Esophagus (tissue), 2 donors: ENCODE measurements at regions not wholly inside any gene's neighbourhood (a gene's known extent, or its start where the extent isn't known, plus 50 kb on each side); places are given as distances from the start of the nearest gene placed in this dataset.

Experiments used
- H3K27ac ChIP-seq, 2 donors: one replicate each; pipeline ENCODE4 v1.5.1; 2013; ENCODE audit warnings: low read depth in 2 of 2, mild to moderate bottlenecking in 2 of 2, inconsistent platforms in 1 of 2, low read length in 1 of 2, moderate library complexity in 1 of 2
- H3K27me3 ChIP-seq, 2 donors: one replicate each; pipeline ENCODE4 v1.6.1; 2013; ENCODE audit warnings: low read length in 2 of 2, control low read depth in 1 of 2, mild to moderate bottlenecking in 1 of 2; ENCODE audit not compliant: insufficient read depth in 2 of 2, control insufficient read depth in 1 of 2
- H3K36me3 ChIP-seq, 2 donors: one replicate each; pipeline ENCODE4 v1.6.1; 2013; ENCODE audit warnings: low read length in 1 of 2; ENCODE audit not compliant: control insufficient read depth in 2 of 2, insufficient read depth in 2 of 2
- H3K4me1 ChIP-seq, 2 donors: one replicate each; pipeline ENCODE4 v1.6.1; 2013; ENCODE audit warnings: low read length in 1 of 2; ENCODE audit not compliant: control insufficient read depth in 2 of 2, insufficient read depth in 2 of 2
- H3K4me3 ChIP-seq, 2 donors: one replicate each; pipeline ENCODE4 v1.5.1; 2013; ENCODE audit warnings: low read length in 2 of 2, mild to moderate bottlenecking in 2 of 2, low read depth in 1 of 2, moderate library complexity in 1 of 2
- H3K9me3 ChIP-seq, 2 donors: one replicate each; pipeline ENCODE4 v1.6.1; 2013; ENCODE audit warnings: mild to moderate bottlenecking in 2 of 2, low read depth in 1 of 2, low read length in 1 of 2, moderate library complexity in 1 of 2; ENCODE audit not compliant: control insufficient read depth in 2 of 2, insufficient read depth in 1 of 2
- WGBS, 2 donors: extraction: QIAGEN DNeasy Blood & Tissue Kit; methylation state at CpG; one replicate each; pipeline ENCODE4 v1.1.7; 2013; 5-methylcytosine and 5-hydroxymethylcytosine counted together
- donor health status: healthy with polysubstance abuse.
- donor health status: Bipolar disorder and iron deficiency.

DNA sequence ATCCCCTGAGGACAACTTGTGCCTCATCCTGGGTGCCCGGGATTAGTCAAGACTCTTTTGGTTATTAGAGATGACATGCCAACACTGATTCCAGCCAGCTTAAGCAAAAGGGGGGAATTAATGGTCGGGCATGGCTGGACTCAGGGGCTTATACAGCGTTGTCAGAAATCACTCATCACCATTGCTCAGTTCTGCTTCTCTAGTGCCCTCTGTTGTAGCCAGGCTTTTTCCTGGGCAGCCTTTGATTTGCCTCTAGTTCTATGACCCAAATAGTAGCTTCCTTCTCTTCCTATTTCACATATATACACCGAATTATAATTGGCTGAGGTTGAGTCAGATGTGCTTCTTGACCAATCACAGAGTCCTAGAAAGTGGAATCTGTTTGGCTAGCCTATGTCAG, 192.0 kb upstream of the HABP2 start:
- Histone ChIP-seq H3K27me3 (no peaks in the 10 kb centered on the region), H3K4me3 (no peak overlapping the region), H3K27ac (no peak overlapping the region), H3K36me3 (no peaks in the 10 kb centered on the region), H3K9me3 (peaks cover 0 to 2% of the 10 kb centered on the region in 2 donors), H3K4me1 (no peaks in the 10 kb centered on the region)
- 75 to 79% methylated on average over 4 of the region's 4 CpGs for WGBS, 2 donors

DNA sequence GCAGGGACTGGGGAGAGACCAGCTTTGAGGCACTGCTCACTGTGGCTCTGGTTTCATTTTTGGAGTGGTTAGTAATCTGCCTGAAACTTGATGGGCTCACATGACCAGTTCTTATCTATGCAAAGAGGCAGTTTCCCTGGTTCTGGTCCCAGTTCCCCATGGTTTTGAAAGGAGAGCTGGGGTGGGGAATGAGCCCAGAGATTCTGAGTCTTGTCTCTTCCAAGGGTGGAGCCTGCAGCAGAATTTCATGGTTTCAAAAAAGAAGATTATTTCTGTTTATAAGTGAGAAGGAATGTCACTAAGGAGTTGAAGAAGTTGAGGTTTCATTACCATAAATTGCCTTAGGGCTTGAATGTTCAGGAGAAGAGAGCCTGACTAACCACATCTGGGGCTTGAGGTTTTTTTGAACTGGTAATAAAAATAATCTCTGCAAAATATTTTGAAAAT, 190.2 kb upstream of the HABP2 start:
- H3K4me1 ChIP-seq = no peaks in the 10 kb centered on the region
- H3K27me3 ChIP-seq = no peaks in the 10 kb centered on the region
- no peaks in the 10 kb centered on the region for H3K36me3 ChIP-seq
- peaks cover 0 to 2% of the 10 kb centered on the region in 2 donors for H3K9me3 ChIP-seq
- no peak overlapping the region for H3K4me3 ChIP-seq
- H3K27ac ChIP-seq = peak overlapping the region in 1 of 2 donors; percentile 37

DNA sequence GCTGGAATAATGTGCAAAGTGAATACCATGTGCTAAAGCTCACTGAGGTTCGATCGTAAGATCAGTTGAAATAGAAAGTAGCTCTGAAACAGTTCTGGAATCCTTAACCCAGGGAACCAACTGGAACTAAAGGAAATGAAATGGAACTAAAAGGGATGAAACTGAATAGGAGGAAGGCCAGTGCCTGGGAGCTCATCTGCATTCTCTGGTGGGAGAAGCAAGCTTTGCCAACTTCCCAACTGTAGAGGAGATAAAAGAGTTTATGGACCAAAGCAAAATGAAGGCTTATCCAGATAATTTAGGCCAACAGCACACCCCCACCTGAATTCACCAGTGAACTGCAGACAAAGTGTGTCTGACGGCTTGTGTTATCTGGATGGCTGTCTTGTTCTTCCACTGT, 188.6 kb upstream of the HABP2 start:
- peaks cover 0 to 2% of the 10 kb centered on the region in 2 donors for H3K4me1 ChIP-seq
- WGBS, 2 donors = 89 to 94% methylated on average over 3 of the region's 3 CpGs
- H3K9me3 ChIP-seq = peaks cover 0 to 2% of the 10 kb centered on the region in 2 donors
- no peak overlapping the region for H3K27ac ChIP-seq
- no peaks in the 10 kb centered on the region for H3K36me3 ChIP-seq
- H3K27me3 ChIP-seq = no peaks in the 10 kb centered on the region
- H3K4me3 ChIP-seq = no peak overlapping the region

DNA sequence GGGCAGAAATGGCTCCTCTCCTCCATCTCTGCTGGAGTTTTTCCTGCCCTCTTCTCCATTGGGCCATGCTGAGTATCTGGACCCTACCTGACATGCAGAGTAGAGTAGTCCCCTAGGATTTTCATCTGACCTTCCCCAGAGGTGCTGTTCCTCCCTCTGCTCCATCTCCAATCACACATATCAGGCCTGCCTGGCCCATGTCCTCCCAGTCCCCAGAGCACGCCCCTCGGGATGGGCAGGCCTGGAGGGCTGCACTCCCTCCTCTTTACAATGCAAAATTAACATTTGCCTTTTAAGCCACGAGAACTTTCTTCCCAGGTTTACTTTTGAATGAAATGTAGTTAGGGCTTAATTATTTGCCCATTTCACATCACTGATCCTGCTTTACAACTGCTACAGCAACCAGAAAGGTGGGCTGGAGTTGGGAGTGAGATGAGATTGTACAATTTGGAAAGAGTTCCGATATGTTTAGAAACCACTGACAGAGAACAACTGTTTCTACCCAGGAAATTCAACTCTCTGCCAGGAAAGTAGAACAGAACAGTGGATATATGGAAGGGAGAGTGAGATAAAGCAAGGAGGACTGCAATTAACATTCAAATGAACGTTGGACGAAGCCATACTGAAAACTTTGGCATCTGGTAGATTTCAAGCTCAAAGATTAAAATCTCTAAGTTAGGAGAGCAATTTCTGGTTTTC, 184.0 kb upstream of the HABP2 start:
- Histone ChIP-seq H3K36me3 (no peaks in the 10 kb centered on the region), H3K4me3 (no peak overlapping the region), H3K9me3 (peaks cover 0 to 5% of the 10 kb centered on the region in 2 donors), H3K27ac (no peak overlapping the region), H3K27me3 (no peaks in the 10 kb centered on the region), H3K4me1 (peaks cover 0 to 2% of the 10 kb centered on the region in 2 donors)
- 57 to 73% methylated on average over 6 of the region's 6 CpGs for WGBS, 2 donors

DNA sequence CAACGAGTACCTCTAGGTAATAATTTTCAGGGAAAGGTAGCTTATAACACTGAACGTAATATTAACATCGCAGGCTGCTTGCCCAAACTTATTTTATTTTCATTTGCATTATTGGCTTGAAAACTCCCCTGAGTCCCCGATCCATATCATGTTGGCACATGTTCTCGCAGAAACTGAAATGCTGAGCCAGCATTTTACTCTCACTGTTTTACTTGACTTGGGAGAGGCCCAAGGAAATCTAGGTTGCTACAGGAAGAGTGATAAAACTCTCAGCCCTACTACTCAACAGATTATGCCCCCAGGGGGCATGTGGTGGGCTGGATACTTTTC, 183.5 kb upstream of the HABP2 start:
- no peak overlapping the region for H3K27ac ChIP-seq
- H3K4me1 ChIP-seq = peaks cover 0 to 2% of the 10 kb centered on the region in 2 donors
- H3K36me3 ChIP-seq = no peaks in the 10 kb centered on the region
- H3K4me3 ChIP-seq = no peak overlapping the region
- H3K9me3 ChIP-seq = peaks cover 0 to 5% of the 10 kb centered on the region in 2 donors
- H3K27me3 ChIP-seq = no peaks in the 10 kb centered on the region
- 28 to 39% methylated on average over 5 of the region's 5 CpGs for WGBS, 2 donors

DNA sequence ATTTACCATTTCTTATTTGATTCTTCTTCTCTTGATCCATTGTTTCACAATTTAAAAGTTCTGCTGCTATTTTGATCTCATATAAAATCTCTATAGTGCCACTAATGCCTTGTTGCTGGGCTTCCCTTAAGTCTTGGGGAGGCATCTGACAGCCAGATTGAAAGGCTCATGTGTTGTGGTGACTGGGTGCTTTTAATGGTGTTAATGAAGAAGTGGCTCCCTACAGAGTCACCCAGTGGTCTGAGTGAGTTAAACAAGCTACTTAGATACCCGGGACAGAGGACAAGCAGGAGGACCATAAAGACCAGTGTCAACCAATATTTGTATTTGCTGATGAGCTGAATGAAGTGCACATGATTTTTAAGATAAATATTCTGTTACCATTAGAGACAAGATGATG, 176.4 kb upstream of the HABP2 start:
- WGBS, 2 donors = 63 to 69% methylated on average over 1 of the region's 1 CpG
- Histone ChIP-seq H3K4me3 (no peak overlapping the region), H3K27ac (no peak overlapping the region)

DNA sequence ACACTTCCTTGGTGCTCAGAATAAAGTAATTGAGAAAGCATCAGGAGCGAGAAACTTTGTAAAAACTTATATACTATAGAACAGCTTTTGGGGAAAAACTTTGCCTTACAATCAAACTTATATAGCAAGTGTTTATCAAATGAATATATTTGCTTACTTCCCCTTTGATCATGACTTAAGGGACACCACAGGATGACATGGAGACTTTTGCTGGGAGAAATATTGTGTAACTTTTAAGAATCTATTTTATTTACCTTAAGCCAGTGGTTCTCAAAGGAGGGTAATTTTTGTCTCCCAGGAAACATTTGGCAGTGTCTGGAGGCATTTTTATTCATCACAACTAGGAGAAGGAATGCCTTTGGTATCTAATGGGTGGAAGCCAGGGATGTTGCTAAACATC, 173.8 kb upstream of the HABP2 start:
- no peaks in the 10 kb centered on the region for H3K9me3 ChIP-seq
- H3K4me1 ChIP-seq = no peaks in the 10 kb centered on the region
- peaks cover 0 to 3% of the 10 kb centered on the region in 2 donors for H3K27me3 ChIP-seq
- WGBS, 2 donors = 91% methylated on average over 1 of the region's 1 CpG
- no peaks in the 10 kb centered on the region for H3K36me3 ChIP-seq
- no peak overlapping the region for H3K27ac ChIP-seq
- H3K4me3 ChIP-seq = no peak overlapping the region

More for the DNA sequence above, 176.4 kb upstream of the HABP2 start:
- Histone ChIP-seq H3K9me3 (peaks cover 0 to 2% of the 10 kb centered on the region in 2 donors), H3K36me3 (no peaks in the 10 kb centered on the region), H3K27me3 (peaks cover 0 to 3% of the 10 kb centered on the region in 2 donors), H3K4me1 (no peaks in the 10 kb centered on the region)

DNA sequence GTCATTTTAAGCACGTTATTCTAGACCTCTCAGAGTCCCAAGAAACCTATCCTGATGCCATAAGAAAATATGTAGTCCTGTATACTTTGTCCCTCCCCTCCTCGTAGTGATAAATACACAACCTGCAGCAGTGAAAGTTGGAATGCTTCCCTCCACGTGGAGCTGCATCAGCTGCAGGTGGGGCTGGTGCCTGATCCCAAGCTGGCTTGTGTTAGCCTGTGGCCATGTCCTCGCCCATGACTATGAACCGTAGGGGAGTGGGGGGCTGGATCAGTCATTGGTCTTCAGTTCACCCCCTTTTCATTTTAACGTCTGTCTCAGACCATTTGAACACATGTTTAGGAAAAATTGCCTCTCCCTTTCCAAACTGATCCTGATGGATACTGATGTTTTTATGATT, 171.4 kb upstream of the HABP2 start:
- Histone ChIP-seq H3K9me3 (no peaks in the 10 kb centered on the region), H3K27ac (no peak overlapping the region), H3K4me1 (peaks cover 0 to 2% of the 10 kb centered on the region in 2 donors), H3K27me3 (peaks cover 0 to 3% of the 10 kb centered on the region in 2 donors), H3K4me3 (no peak overlapping the region), H3K36me3 (no peaks in the 10 kb centered on the region)
- WGBS, 2 donors = 60 to 61% methylated on average over 6 of the region's 6 CpGs

DNA sequence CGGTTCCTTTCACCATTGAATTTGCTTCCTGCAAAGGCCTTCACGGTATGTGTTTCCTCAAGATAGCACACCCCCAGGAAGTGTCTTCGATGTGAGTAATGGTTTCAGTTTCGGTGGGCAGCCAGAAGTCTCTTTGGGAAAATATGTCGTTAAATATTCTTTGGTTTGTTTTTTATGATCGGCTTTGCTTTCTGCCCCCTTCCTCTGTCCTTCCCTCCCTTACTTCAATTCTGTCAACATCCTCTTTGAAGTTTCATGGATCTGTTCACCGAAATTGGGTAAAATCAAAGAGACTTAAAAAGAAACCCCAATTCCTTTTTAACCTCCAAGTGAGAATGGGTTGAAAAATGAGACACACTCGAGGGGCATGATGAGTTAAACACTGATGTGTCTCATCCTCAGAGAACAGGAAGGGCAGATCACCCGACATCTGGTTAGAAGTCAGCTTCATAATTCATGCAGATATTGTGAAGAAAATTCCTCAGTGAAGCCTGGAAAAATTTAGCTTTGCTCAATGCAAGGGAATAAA, 170.8 kb upstream of the HABP2 start:
- Histone ChIP-seq H3K4me3 (no peak overlapping the region), H3K27me3 (no peaks in the 10 kb centered on the region), H3K9me3 (no peaks in the 10 kb centered on the region), H3K27ac (peak overlapping the region in 1 of 2 donors; percentile 12), H3K36me3 (no peaks in the 10 kb centered on the region), H3K4me1 (peaks cover 0 to 2% of the 10 kb centered on the region in 2 donors)
- WGBS, 2 donors = 43 to 46% methylated on average over 9 of the region's 9 CpGs

DNA sequence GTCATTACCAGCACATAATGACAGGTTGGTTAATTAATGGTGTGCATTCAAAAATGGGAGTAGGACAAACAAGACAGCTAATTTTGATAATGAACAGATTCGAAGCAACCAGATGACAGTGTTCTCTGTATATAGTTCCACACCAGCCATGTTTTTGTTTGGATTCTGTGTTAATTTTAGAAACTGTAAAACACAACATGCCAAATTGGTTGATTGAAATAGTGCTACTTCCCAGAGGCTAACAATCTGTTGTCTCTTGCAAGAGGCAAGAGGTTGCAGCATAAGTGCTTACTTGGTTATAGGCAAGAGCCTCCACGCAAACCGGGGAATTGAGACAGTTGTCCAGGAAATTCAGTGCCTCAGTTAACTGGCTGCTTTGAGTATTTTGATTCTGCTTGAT, 170.2 kb upstream of the HABP2 start:
- H3K4me1 ChIP-seq = peaks cover 0 to 2% of the 10 kb centered on the region in 2 donors
- no peak overlapping the region for H3K27ac ChIP-seq
- H3K36me3 ChIP-seq = no peaks in the 10 kb centered on the region
- H3K4me3 ChIP-seq = no peak overlapping the region
- H3K27me3 ChIP-seq = no peaks in the 10 kb centered on the region
- WGBS, 2 donors = 76% methylated on average over 3 of the region's 3 CpGs
- H3K9me3 ChIP-seq = no peaks in the 10 kb centered on the region
